HepG2 (cell line): ENCODE measurements at regions not wholly inside any gene's neighbourhood (a gene's known extent, or its start where the extent isn't known, plus 50 kb on each side); places are given as distances from the start of the nearest gene placed in this dataset.

Experiments
- DMAP1 ChIP-seq: IDR thresholded peaks from 2 replicates; pipeline ENCODE4 v1.6.1; 2016
- FOXA3 ChIP-seq: IDR thresholded peaks from 2 replicates; pipeline ENCODE4 v1.6.1; 2016; ENCODE audit warnings: missing genetic modification reagents, missing compliant biosample characterization
- NAIF1 ChIP-seq: sonication (generic); formaldehyde crosslinking; IDR thresholded peaks from 2 replicates; pipeline ENCODE4 v1.5.0; 2020; ENCODE audit warnings: mild to moderate bottlenecking, missing genetic modification reagents, borderline replicate concordance
- NKX3-1 ChIP-seq: sonication (generic); formaldehyde crosslinking; IDR thresholded peaks from 2 replicates; pipeline ENCODE4 v1.5.0; 2020; ENCODE audit warnings: missing genetic modification reagents
- POGZ ChIP-seq: sonication (generic); formaldehyde crosslinking; IDR thresholded peaks from 2 replicates; pipeline ENCODE4 v1.4.0; 2020; ENCODE audit warnings: mild to moderate bottlenecking, missing genetic modification reagents
- SP140L ChIP-seq: sonication (generic); formaldehyde crosslinking; IDR thresholded peaks from 2 replicates; pipeline ENCODE4 v1.4.0; 2020; ENCODE audit warnings: missing genetic modification reagents, borderline replicate concordance
- TEAD3 ChIP-seq: optimal IDR thresholded peaks from 2 replicates; pipeline ENCODE3; 2016; ENCODE audit warnings: borderline replicate concordance
- ZMYM3 ChIP-seq: sonication (generic); formaldehyde crosslinking; IDR thresholded peaks from 2 replicates; pipeline ENCODE4 v1.5.1; 2020; ENCODE audit warnings: mild to moderate bottlenecking, missing genetic modification reagents
- ZNF607 ChIP-seq: sonication (generic); formaldehyde crosslinking; IDR thresholded peaks from 2 replicates; pipeline ENCODE4 v1.5.1; 2020; ENCODE audit warnings: missing genetic modification reagents, mild to moderate bottlenecking, borderline replicate concordance
- ZNF629 ChIP-seq: sonication (generic); formaldehyde crosslinking; conservative IDR thresholded peaks from 2 replicates; pipeline ENCODE4 v1.5.0; 2020; ENCODE audit warnings: missing genetic modification reagents
- TF ChIP-seq, protein P1 (sequence below): sonication (generic); formaldehyde crosslinking; IDR thresholded peaks from 2 replicates; pipeline ENCODE4 v1.4.0; 2020; ENCODE audit warnings: missing genetic modification reagents
- TF ChIP-seq, protein P2 (sequence below): IDR thresholded peaks from 2 replicates; pipeline ENCODE4 v1.4.0; 2020; ENCODE audit warnings: mild to moderate bottlenecking, missing genetic modification reagents
- TF ChIP-seq, protein P3 (sequence below), 2 experiments: fragments of 450-650 bp in 1 of 2; sonication (generic) in 1 of 2; formaldehyde crosslinking; IDR thresholded peaks; 2 replicates each; pipeline versions ENCODE4 v1.5.0 to v1.8.0; 2020 to 2022; ENCODE audit warnings: mild to moderate bottlenecking in 1 of 2, missing genetic modification reagents in 1 of 2
- TF ChIP-seq, protein P4 (sequence below): sonication (generic); formaldehyde crosslinking; IDR thresholded peaks from 2 replicates; pipeline ENCODE4 v1.5.0; 2020; ENCODE audit warnings: mild to moderate bottlenecking, low read depth, missing genetic modification reagents, borderline replicate concordance
- TF ChIP-seq, protein P5 (sequence below): sonication (generic); formaldehyde crosslinking; IDR thresholded peaks from 2 replicates; pipeline ENCODE4 v1.4.0; 2020; ENCODE audit warnings: missing genetic modification reagents, mild to moderate bottlenecking, borderline replicate concordance
- TF ChIP-seq, protein P6 (sequence below): sonication (generic); formaldehyde crosslinking; IDR thresholded peaks from 2 replicates; pipeline ENCODE4 v1.4.0; 2020; ENCODE audit warnings: missing genetic modification reagents; ENCODE audit errors: not compliant biosample characterization

DNA sequence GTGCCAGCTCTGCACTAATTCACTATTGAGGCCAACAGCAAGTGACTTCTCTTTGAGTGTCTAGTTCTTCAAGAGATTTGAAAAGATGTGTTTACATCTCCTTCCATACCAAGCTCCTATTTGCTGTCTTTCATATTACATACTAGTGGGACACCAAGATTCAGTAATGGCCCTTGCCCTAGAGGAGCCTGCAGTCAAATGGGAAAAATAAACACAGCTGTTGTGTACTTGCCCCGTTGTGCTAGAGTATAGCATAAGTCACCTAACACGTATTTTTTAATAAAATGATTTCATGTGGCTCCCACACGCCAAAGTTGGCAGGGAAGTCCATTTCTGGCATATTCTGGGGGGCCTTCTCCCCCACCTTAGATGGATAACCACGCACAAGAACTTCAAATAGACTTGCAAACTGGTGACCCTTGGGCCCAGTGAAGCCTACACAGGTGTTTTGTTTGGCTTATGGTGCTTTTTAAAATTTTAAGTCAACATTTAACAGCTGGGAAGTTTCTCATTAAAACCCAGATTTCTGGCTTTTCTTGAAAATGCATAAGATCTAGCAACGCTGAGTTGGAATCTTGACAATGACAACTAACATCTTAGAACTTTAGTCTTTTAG lies 95.3 kb upstream of the LPP start (continued):
- TF ChIP-seq, protein P1, sequence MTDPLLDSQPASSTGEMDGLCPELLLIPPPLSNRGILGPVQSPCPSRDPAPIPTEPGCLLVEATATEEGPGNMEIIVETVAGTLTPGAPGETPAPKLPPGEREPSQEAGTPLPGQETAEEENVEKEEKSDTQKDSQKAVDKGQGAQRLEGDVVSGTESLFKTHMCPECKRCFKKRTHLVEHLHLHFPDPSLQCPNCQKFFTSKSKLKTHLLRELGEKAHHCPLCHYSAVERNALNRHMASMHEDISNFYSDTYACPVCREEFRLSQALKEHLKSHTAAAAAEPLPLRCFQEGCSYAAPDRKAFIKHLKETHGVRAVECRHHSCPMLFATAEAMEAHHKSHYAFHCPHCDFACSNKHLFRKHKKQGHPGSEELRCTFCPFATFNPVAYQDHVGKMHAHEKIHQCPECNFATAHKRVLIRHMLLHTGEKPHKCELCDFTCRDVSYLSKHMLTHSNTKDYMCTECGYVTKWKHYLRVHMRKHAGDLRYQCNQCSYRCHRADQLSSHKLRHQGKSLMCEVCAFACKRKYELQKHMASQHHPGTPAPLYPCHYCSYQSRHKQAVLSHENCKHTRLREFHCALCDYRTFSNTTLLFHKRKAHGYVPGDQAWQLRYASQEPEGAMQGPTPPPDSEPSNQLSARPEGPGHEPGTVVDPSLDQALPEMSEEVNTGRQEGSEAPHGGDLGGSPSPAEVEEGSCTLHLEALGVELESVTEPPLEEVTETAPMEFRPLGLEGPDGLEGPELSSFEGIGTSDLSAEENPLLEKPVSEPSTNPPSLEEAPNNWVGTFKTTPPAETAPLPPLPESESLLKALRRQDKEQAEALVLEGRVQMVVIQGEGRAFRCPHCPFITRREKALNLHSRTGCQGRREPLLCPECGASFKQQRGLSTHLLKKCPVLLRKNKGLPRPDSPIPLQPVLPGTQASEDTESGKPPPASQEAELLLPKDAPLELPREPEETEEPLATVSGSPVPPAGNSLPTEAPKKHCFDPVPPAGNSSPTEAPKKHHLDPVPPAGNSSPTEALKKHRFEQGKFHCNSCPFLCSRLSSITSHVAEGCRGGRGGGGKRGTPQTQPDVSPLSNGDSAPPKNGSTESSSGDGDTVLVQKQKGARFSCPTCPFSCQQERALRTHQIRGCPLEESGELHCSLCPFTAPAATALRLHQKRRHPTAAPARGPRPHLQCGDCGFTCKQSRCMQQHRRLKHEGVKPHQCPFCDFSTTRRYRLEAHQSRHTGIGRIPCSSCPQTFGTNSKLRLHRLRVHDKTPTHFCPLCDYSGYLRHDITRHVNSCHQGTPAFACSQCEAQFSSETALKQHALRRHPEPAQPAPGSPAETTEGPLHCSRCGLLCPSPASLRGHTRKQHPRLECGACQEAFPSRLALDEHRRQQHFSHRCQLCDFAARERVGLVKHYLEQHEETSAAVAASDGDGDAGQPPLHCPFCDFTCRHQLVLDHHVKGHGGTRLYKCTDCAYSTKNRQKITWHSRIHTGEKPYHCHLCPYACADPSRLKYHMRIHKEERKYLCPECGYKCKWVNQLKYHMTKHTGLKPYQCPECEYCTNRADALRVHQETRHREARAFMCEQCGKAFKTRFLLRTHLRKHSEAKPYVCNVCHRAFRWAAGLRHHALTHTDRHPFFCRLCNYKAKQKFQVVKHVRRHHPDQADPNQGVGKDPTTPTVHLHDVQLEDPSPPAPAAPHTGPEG (CRISPR knock-in tag) = no peak
- TF ChIP-seq DMAP1 (CRISPR knock-in tag) (no peak), SP140L (no peak), NAIF1 (no peak), ZNF629 (CRISPR knock-in tag) (no peak), FOXA3 (CRISPR knock-in tag) (0 out of 2 replicates have a peak, but pooled peaks have one; percentile 21), NKX3-1 (CRISPR knock-in tag) (no peak), TEAD3 (CRISPR knock-in tag) (no peak), ZMYM3 (no peak), ZNF607 (CRISPR knock-in tag) (no peak), POGZ (CRISPR knock-in tag) (no peak)
- TF ChIP-seq, protein P2, sequence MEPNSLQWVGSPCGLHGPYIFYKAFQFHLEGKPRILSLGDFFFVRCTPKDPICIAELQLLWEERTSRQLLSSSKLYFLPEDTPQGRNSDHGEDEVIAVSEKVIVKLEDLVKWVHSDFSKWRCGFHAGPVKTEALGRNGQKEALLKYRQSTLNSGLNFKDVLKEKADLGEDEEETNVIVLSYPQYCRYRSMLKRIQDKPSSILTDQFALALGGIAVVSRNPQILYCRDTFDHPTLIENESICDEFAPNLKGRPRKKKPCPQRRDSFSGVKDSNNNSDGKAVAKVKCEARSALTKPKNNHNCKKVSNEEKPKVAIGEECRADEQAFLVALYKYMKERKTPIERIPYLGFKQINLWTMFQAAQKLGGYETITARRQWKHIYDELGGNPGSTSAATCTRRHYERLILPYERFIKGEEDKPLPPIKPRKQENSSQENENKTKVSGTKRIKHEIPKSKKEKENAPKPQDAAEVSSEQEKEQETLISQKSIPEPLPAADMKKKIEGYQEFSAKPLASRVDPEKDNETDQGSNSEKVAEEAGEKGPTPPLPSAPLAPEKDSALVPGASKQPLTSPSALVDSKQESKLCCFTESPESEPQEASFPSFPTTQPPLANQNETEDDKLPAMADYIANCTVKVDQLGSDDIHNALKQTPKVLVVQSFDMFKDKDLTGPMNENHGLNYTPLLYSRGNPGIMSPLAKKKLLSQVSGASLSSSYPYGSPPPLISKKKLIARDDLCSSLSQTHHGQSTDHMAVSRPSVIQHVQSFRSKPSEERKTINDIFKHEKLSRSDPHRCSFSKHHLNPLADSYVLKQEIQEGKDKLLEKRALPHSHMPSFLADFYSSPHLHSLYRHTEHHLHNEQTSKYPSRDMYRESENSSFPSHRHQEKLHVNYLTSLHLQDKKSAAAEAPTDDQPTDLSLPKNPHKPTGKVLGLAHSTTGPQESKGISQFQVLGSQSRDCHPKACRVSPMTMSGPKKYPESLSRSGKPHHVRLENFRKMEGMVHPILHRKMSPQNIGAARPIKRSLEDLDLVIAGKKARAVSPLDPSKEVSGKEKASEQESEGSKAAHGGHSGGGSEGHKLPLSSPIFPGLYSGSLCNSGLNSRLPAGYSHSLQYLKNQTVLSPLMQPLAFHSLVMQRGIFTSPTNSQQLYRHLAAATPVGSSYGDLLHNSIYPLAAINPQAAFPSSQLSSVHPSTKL (CRISPR knock-in tag) = 0 out of 2 replicates have a peak, but pooled peaks have one; percentile 8
- TF ChIP-seq, protein P3, sequence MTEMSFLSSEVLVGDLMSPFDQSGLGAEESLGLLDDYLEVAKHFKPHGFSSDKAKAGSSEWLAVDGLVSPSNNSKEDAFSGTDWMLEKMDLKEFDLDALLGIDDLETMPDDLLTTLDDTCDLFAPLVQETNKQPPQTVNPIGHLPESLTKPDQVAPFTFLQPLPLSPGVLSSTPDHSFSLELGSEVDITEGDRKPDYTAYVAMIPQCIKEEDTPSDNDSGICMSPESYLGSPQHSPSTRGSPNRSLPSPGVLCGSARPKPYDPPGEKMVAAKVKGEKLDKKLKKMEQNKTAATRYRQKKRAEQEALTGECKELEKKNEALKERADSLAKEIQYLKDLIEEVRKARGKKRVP (CRISPR knock-in tag; IDR thresholded peaks at IDR 0.05) = no peak
- TF ChIP-seq, protein P4, sequence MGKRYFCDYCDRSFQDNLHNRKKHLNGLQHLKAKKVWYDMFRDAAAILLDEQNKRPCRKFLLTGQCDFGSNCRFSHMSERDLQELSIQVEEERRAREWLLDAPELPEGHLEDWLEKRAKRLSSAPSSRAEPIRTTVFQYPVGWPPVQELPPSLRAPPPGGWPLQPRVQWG (CRISPR knock-in tag) = no peak
- TF ChIP-seq, protein P5, sequence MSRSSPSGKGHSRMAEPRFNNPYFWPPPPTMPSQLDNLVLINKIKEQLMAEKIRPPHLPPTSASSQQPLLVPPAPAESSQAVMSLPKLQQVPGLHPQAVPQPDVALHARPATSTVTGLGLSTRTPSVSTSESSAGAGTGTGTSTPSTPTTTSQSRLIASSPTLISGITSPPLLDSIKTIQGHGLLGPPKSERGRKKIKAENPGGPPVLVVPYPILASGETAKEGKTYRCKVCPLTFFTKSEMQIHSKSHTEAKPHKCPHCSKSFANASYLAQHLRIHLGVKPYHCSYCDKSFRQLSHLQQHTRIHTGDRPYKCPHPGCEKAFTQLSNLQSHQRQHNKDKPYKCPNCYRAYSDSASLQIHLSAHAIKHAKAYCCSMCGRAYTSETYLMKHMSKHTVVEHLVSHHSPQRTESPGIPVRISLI (CRISPR knock-in tag) = no peak
- TF ChIP-seq, protein P6, sequence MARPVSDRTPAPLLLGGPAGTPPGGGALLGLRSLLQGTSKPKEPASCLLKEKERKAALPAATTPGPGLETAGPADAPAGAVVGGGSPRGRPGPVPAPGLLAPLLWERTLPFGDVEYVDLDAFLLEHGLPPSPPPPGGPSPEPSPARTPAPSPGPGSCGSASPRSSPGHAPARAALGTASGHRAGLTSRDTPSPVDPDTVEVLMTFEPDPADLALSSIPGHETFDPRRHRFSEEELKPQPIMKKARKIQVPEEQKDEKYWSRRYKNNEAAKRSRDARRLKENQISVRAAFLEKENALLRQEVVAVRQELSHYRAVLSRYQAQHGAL (CRISPR knock-in tag) = no peak
